Ascending aorta (tissue), 2 donors: ENCODE measurements at regions not wholly inside any gene's neighbourhood (a gene's known extent, or its start where the extent isn't known, plus 50 kb on each side); places are given as distances from the start of the nearest gene placed in this dataset.

Source experiments
- DNase-seq, 2 donors: peaks; one replicate each; pipeline ENCODE4 v3.0.0-alpha.2; 2019; ENCODE audit warnings: low spot score in 2 of 2
- H3K27ac ChIP-seq, 2 donors: fragments of 200-600 bp; sonication (generic); one replicate each; pipeline ENCODE4 v1.5.1; 2016 to 2017; ENCODE audit warnings: mild to moderate bottlenecking in 1 of 2
- H3K27me3 ChIP-seq: fragments of 200-600 bp; sonication (generic); one replicate; pipeline ENCODE4 v1.5.1; 2017
- H3K36me3 ChIP-seq, 2 donors: fragments of 200-600 bp; sonication (generic); one replicate each; pipeline ENCODE4 v1.5.1; 2016
- H3K4me1 ChIP-seq, 2 donors: fragments of 200-600 bp; sonication (generic); one replicate each; pipeline ENCODE4 v1.5.1; 2016 to 2017; ENCODE audit warnings: mild to moderate bottlenecking in 1 of 2
- H3K4me3 ChIP-seq, 2 donors: fragments of 200-600 bp; sonication (generic); one replicate each; pipeline ENCODE4 v1.5.1; 2016 to 2017; ENCODE audit warnings: mild to moderate bottlenecking in 1 of 2
- H3K9me3 ChIP-seq, 2 donors: fragments of 200-600 bp; sonication (generic); one replicate each; pipeline ENCODE4 v1.5.1; 2016
- intact Hi-C: fragments of 100-400 bp; cut with DNase I; formaldehyde crosslinking; loops from one replicate; pipeline ENCODE4 v1.15.1; 2023
- TF ChIP-seq, protein P1 (sequence below), 3 experiments: fragments of 200-600 bp in 2 of 3; fragments of 450-650 bp in 1 of 3; sonication (generic) in 2 of 3; IDR thresholded peaks; one replicate each; pipeline ENCODE4 v1.5.1; 2016 to 2019; ENCODE audit warnings: antibody characterized with exemption in 3 of 3, mild to moderate bottlenecking in 1 of 3, moderate library complexity in 1 of 3

DNA sequence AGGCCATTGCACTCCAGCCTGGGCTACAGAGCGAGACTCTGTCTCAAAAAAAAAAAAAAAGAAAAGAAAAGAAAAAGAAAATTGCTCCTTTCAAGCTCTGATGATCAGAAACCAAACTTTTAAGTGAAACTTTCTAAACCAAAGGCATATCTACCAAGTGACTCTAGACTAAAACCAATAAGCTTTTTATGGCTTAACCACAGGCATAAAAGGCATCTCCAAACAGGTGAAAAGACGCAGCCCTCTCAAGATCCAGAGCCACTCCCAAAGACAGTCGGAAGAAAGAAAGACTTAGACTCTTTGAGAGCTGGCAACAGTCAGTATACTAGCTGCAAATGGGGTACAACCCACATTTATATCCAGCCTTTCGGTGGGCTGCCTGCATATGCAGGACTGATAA, 117.1 kb upstream of the AP1S2 start:
- H3K4me3 ChIP-seq, result no peak overlapping the region
- DNase-seq, result no peak
- H3K36me3 ChIP-seq, result no peaks in the 10 kb centered on the region
- no peaks in the 10 kb centered on the region for H3K4me1 ChIP-seq
- no peak overlapping the region for H3K27ac ChIP-seq
- TF ChIP-seq, protein P1, sequence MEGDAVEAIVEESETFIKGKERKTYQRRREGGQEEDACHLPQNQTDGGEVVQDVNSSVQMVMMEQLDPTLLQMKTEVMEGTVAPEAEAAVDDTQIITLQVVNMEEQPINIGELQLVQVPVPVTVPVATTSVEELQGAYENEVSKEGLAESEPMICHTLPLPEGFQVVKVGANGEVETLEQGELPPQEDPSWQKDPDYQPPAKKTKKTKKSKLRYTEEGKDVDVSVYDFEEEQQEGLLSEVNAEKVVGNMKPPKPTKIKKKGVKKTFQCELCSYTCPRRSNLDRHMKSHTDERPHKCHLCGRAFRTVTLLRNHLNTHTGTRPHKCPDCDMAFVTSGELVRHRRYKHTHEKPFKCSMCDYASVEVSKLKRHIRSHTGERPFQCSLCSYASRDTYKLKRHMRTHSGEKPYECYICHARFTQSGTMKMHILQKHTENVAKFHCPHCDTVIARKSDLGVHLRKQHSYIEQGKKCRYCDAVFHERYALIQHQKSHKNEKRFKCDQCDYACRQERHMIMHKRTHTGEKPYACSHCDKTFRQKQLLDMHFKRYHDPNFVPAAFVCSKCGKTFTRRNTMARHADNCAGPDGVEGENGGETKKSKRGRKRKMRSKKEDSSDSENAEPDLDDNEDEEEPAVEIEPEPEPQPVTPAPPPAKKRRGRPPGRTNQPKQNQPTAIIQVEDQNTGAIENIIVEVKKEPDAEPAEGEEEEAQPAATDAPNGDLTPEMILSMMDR (IDR thresholded peaks at IDR 0.05), result no peak
- intact Hi-C loops, result no loop called here
- no peaks in the 10 kb centered on the region for H3K27me3 ChIP-seq
- H3K9me3 ChIP-seq, result no peaks in the 10 kb centered on the region

DNA sequence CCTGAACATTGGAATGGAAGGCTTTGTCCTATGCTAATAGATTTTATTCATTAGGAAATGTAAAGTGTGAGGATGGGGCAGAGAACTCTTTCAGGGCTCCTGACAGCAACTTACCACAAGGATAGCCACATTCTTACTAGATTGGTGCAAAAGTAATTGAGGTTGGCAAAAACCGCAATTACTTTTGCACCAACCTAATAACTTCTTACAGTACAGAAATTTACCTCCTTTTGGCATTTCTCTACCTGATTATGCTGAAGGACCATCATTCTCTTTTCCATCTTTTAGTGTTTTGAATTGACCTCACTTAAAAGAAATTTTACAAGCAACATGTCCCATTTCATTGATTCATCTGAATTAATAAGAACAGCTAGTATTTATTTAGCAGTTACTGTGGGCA, 109.2 kb upstream of the AP1S2 start:
- Histone ChIP-seq H3K27me3 (no peaks in the 10 kb centered on the region), H3K27ac (no peak overlapping the region), H3K36me3 (no peaks in the 10 kb centered on the region), H3K9me3 (no peaks in the 10 kb centered on the region), H3K4me3 (no peak overlapping the region), H3K4me1 (no peaks in the 10 kb centered on the region)
- TF ChIP-seq, protein P1 (IDR thresholded peaks at IDR 0.05), result no peak
- DNase-seq, result no peak
- intact Hi-C loops, result no loop called here

- DNase-seq, result no peak
- TF ChIP-seq, protein P1 (IDR thresholded peaks at IDR 0.05), result no peak
- no peaks in the 10 kb centered on the region for H3K4me1 ChIP-seq
- intact Hi-C loops, result no loop called here
- no peaks in the 10 kb centered on the region for H3K27me3 ChIP-seq
- H3K9me3 ChIP-seq, result no peaks in the 10 kb centered on the region
- no peak overlapping the region for H3K4me3 ChIP-seq
- H3K36me3 ChIP-seq, result no peaks in the 10 kb centered on the region
- H3K27ac ChIP-seq, result no peak overlapping the region
Observed at GRCh38 chrX:15960237-15960636, 105.6 kb upstream of the AP1S2 start.

DNA sequence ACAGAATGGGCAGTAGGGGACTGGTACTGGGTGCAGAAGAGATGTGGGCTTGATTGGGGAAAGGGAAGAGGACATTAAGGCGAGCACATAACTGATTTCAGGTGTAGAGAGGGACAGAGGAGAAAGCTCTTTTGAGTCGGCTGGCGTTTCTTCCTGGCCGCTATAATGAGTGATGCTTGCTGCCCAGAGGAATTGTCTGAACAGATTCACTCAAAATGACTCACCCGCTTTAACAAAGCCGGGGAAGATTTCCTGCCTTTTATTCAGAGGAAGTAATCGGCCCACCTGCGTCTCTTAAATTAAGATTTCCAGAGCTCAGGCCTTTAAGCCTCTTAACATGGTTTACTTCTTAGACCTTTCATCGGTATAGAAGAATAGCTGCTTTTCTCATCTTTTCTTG, 102.1 kb upstream of the AP1S2 start:
- TF ChIP-seq, protein P1 (IDR thresholded peaks at IDR 0.05), result no peak
- no peak for DNase-seq
- H3K27me3 ChIP-seq, result no peaks in the 10 kb centered on the region
- no peaks in the 10 kb centered on the region for H3K9me3 ChIP-seq
- H3K4me1 ChIP-seq, result no peaks in the 10 kb centered on the region
- intact Hi-C loops, result no loop called here
- H3K4me3 ChIP-seq, result no peak overlapping the region
- H3K36me3 ChIP-seq, result no peaks in the 10 kb centered on the region
- no peak overlapping the region for H3K27ac ChIP-seq

DNA sequence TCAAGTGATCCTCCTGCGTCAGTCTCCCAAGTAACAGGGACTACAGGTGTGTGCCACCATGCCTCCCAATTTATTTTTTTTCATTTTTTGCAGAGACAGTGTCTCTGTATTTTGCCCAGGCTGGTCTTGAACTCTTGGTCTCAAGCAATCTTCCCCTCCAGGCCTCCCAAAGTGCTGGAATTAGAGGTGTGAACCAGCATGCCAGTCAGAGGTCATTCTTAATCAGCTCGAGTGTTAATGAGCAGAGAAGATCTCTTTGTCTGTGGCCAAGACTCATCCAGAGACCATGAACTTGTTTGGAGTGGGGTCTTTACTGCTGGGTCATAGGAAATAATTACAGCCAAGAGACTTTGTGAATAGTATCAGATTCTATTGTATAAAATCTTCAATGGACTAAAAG, 99.2 kb upstream of the AP1S2 start:
- Histone ChIP-seq H3K9me3 (no peaks in the 10 kb centered on the region), H3K4me3 (no peak overlapping the region), H3K4me1 (no peaks in the 10 kb centered on the region), H3K27me3 (no peaks in the 10 kb centered on the region), H3K36me3 (no peaks in the 10 kb centered on the region), H3K27ac (no peak overlapping the region)
- TF ChIP-seq, protein P1 (IDR thresholded peaks at IDR 0.05), result no peak
- DNase-seq, result no peak
- intact Hi-C loops, result no loop called here

- Histone ChIP-seq H3K9me3 (no peaks in the 10 kb centered on the region), H3K4me3 (no peak overlapping the region), H3K36me3 (no peaks in the 10 kb centered on the region), H3K4me1 (no peaks in the 10 kb centered on the region), H3K27me3 (no peaks in the 10 kb centered on the region), H3K27ac (no peak overlapping the region)
- intact Hi-C loops, result no loop called here
- no peak for DNase-seq
- TF ChIP-seq, protein P1 (IDR thresholded peaks at IDR 0.05), result no peak
Observed at GRCh38 chrX:15952212-15952611, 97.6 kb upstream of the AP1S2 start.
